MM.1S (cell line): ENCODE measurements at regions not wholly inside any gene's neighbourhood (a gene's known extent, or its start where the extent isn't known, plus 50 kb on each side); places are given as distances from the start of the nearest gene placed in this dataset.

Experiments used
- DNase-seq: peaks from one replicate; pipeline ENCODE4 v3.0.0-alpha.2; 2015
- H2AFZ ChIP-seq: fragments of 300-600 bp; sonication (generic); 2 replicates; pipeline ENCODE4 v1.6.0; 2016; ENCODE audit warnings: antibody characterized with exemption, low read length
- H3F3A ChIP-seq: fragments of 300-600 bp; sonication (generic); 2 replicates; pipeline ENCODE4 v1.6.1; 2016; ENCODE audit warnings: mild to moderate bottlenecking, antibody characterized with exemption, low read length, moderate library complexity, mixed read lengths; ENCODE audit not compliant: insufficient read depth
- H3K27ac ChIP-seq: fragments of 300-600 bp; sonication (generic); 2 replicates; pipeline ENCODE4 v1.5.1; 2016; ENCODE audit warnings: mild to moderate bottlenecking, low read length
- H3K27me3 ChIP-seq: fragments of 300-600 bp; sonication (generic); replicated peaks from 2 replicates; pipeline ENCODE4 v1.6.0; 2016; ENCODE audit warnings: low read length; ENCODE audit not compliant: insufficient read depth
- H3K36me3 ChIP-seq: fragments of 300-600 bp; sonication (generic); replicated peaks from 2 replicates; pipeline ENCODE4 v1.6.1; 2016; ENCODE audit warnings: mild to moderate bottlenecking, low read length, mixed read lengths; ENCODE audit not compliant: insufficient read depth
- H3K4me1 ChIP-seq: fragments of 300-600 bp; sonication (generic); 2 replicates; pipeline ENCODE4 v1.6.1; 2016; ENCODE audit warnings: low read length, mixed read lengths
- H3K4me2 ChIP-seq: fragments of 300-600 bp; sonication (generic); 2 replicates; pipeline ENCODE4 v1.6.0; 2016; ENCODE audit warnings: low read depth, low read length
- H3K4me3 ChIP-seq: fragments of 300-600 bp; sonication (generic); 2 replicates; pipeline ENCODE4 v1.5.1; 2016; ENCODE audit warnings: low read length, mixed read lengths
- H3K79me2 ChIP-seq: fragments of 300-600 bp; sonication (generic); 2 replicates; pipeline ENCODE4 v1.6.1; 2016; ENCODE audit warnings: mixed run types, low read length, mixed read lengths
- H3K9ac ChIP-seq: fragments of 300-600 bp; sonication (generic); 2 replicates; pipeline ENCODE4 v1.6.1; 2016; ENCODE audit warnings: low read length, mixed read lengths
- H3K9me2 ChIP-seq: fragments of 300-600 bp; sonication (generic); replicated peaks from 2 replicates; pipeline ENCODE4 v1.6.1; 2016; ENCODE audit warnings: mild to moderate bottlenecking, low read length, mixed read lengths; ENCODE audit not compliant: insufficient read depth
- H3K9me3 ChIP-seq: fragments of 300-600 bp; sonication (generic); replicated peaks from 2 replicates; pipeline ENCODE4 v1.6.1; 2016; ENCODE audit warnings: mild to moderate bottlenecking, low read length, mixed read lengths; ENCODE audit not compliant: insufficient read depth
- H4K20me1 ChIP-seq: fragments of 300-600 bp; sonication (generic); 2 replicates; pipeline ENCODE4 v1.6.1; 2016; ENCODE audit warnings: mild to moderate bottlenecking, low read length, moderate library complexity, mixed read lengths; ENCODE audit not compliant: insufficient read depth
- EZH2 ChIP-seq: fragments of 300-600 bp; sonication (generic); optimal IDR thresholded peaks from 2 replicates; pipeline ENCODE3; 2017; ENCODE audit warnings: low read depth, mild to moderate bottlenecking, antibody characterized with exemption, low read length, mixed read lengths
- EZH2phosphoT487 ChIP-seq: fragments of 300-600 bp; sonication (generic); IDR thresholded peaks from 2 replicates; pipeline ENCODE4 v1.6.1; 2018; ENCODE audit warnings: antibody characterized with exemption, low read length
- TF ChIP-seq, protein P1 (sequence below): fragments of 300-600 bp; sonication (generic); IDR thresholded peaks from 2 replicates; pipeline ENCODE4 v1.5.1; 2016; ENCODE audit warnings: antibody characterized with exemption, low read length, mixed read lengths

GRCh38 chr2:123165616-123166015 lies 859.5 kb upstream of the CNTNAP5 start:
- no peaks in the 10 kb centered on the region for H3K36me3 ChIP-seq
- no peaks in the 10 kb centered on the region for H4K20me1 ChIP-seq
- no peaks in the 10 kb centered on the region for H3K9me2 ChIP-seq
- H3K27me3 ChIP-seq, result no peaks in the 10 kb centered on the region
- H3K27ac ChIP-seq, result no peak overlapping the region
- no peaks in the 10 kb centered on the region for H3K79me2 ChIP-seq
- no peak overlapping the region for H3K4me2 ChIP-seq
- no peak overlapping the region for H2AFZ ChIP-seq
- H3K9me3 ChIP-seq, result no peaks in the 10 kb centered on the region
- no peak overlapping the region for H3K9ac ChIP-seq
- no peaks in the 10 kb centered on the region for H3F3A ChIP-seq
- no peak for DNase-seq
- H3K4me1 ChIP-seq, result no peaks in the 10 kb centered on the region
- TF ChIP-seq, protein P1, sequence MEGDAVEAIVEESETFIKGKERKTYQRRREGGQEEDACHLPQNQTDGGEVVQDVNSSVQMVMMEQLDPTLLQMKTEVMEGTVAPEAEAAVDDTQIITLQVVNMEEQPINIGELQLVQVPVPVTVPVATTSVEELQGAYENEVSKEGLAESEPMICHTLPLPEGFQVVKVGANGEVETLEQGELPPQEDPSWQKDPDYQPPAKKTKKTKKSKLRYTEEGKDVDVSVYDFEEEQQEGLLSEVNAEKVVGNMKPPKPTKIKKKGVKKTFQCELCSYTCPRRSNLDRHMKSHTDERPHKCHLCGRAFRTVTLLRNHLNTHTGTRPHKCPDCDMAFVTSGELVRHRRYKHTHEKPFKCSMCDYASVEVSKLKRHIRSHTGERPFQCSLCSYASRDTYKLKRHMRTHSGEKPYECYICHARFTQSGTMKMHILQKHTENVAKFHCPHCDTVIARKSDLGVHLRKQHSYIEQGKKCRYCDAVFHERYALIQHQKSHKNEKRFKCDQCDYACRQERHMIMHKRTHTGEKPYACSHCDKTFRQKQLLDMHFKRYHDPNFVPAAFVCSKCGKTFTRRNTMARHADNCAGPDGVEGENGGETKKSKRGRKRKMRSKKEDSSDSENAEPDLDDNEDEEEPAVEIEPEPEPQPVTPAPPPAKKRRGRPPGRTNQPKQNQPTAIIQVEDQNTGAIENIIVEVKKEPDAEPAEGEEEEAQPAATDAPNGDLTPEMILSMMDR, result no peak
- TF ChIP-seq EZH2phosphoT487, result no peak
- H3K4me3 ChIP-seq, result no peak overlapping the region

GRCh38 chr2:123179526-123179925 lies 845.6 kb upstream of the CNTNAP5 start:
- H3K27ac ChIP-seq, result no peak overlapping the region
- H3K36me3 ChIP-seq, result no peaks in the 10 kb centered on the region
- H3K9ac ChIP-seq, result no peak overlapping the region
- TF ChIP-seq, protein P1, result no peak
- TF ChIP-seq EZH2phosphoT487 (no peak), EZH2 (no peak)
- no peak overlapping the region for H2AFZ ChIP-seq
- H3K4me2 ChIP-seq, result no peak overlapping the region
- no peaks in the 10 kb centered on the region for H3K4me1 ChIP-seq
- DNase-seq, result no peak
- no peaks in the 10 kb centered on the region for H3F3A ChIP-seq
- H3K4me3 ChIP-seq, result no peak overlapping the region
- no peaks in the 10 kb centered on the region for H3K9me3 ChIP-seq
- H4K20me1 ChIP-seq, result no peaks in the 10 kb centered on the region
- no peaks in the 10 kb centered on the region for H3K27me3 ChIP-seq
- H3K79me2 ChIP-seq, result no peaks in the 10 kb centered on the region
- no peaks in the 10 kb centered on the region for H3K9me2 ChIP-seq

- DNase-seq, result no peak
- no peaks in the 10 kb centered on the region for H3K27me3 ChIP-seq
- H3K36me3 ChIP-seq, result no peaks in the 10 kb centered on the region
- no peaks in the 10 kb centered on the region for H3K9me3 ChIP-seq
- H3K9me2 ChIP-seq, result no peaks in the 10 kb centered on the region
- no peak overlapping the region for H3K27ac ChIP-seq
- TF ChIP-seq EZH2, result no peak
- TF ChIP-seq, protein P1, result no peak
- no peak for TF ChIP-seq EZH2phosphoT487
- H3F3A ChIP-seq, result no peaks in the 10 kb centered on the region
- H2AFZ ChIP-seq, result no peak overlapping the region
- H3K9ac ChIP-seq, result no peak overlapping the region
- H3K79me2 ChIP-seq, result no peaks in the 10 kb centered on the region
- H4K20me1 ChIP-seq, result no peaks in the 10 kb centered on the region
- no peak overlapping the region for H3K4me2 ChIP-seq
- H3K4me3 ChIP-seq, result no peak overlapping the region
- no peaks in the 10 kb centered on the region for H3K4me1 ChIP-seq
Observed at GRCh38 chr2:123195957-123196356, 829.1 kb upstream of the CNTNAP5 start.
